ENCODE measurements at regions not wholly inside any gene's neighbourhood (a gene's known extent, or its start where the extent isn't known, plus 50 kb on each side); places are given as distances from the start of the nearest gene placed in this dataset.

GRCh38 chr18:73407506-73407905 lies 539.7 kb upstream of the NETO1 start:
- no peaks in the 10 kb centered on the region for H3K9me3 ChIP-seq
- DNase-seq (ENCODE audit: extremely low spot score), result no peak
- no peaks in the 10 kb centered on the region for H3K4me1 ChIP-seq
- H3K27me3 ChIP-seq, result no peaks in the 10 kb centered on the region
- no peaks in the 10 kb centered on the region for H3K36me3 ChIP-seq
- intact Hi-C loops (cut with DNase I), result no loop called here
- 10% methylated on average over 1 of the region's 1 CpG for WGBS
- H3K4me3 ChIP-seq, result no peak overlapping the region
- TF ChIP-seq POLR2AphosphoS5 (IDR thresholded peaks at IDR 0.05) (no peak), EP300 (IDR thresholded peaks at IDR 0.05) (no peak), POLR2A (IDR thresholded peaks at IDR 0.05; ENCODE audit: low read depth) (no peak)
- TF ChIP-seq, protein P1, sequence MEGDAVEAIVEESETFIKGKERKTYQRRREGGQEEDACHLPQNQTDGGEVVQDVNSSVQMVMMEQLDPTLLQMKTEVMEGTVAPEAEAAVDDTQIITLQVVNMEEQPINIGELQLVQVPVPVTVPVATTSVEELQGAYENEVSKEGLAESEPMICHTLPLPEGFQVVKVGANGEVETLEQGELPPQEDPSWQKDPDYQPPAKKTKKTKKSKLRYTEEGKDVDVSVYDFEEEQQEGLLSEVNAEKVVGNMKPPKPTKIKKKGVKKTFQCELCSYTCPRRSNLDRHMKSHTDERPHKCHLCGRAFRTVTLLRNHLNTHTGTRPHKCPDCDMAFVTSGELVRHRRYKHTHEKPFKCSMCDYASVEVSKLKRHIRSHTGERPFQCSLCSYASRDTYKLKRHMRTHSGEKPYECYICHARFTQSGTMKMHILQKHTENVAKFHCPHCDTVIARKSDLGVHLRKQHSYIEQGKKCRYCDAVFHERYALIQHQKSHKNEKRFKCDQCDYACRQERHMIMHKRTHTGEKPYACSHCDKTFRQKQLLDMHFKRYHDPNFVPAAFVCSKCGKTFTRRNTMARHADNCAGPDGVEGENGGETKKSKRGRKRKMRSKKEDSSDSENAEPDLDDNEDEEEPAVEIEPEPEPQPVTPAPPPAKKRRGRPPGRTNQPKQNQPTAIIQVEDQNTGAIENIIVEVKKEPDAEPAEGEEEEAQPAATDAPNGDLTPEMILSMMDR (IDR thresholded peaks at IDR 0.05), result no peak
- no peak overlapping the region for H3K27ac ChIP-seq (replicated peaks in 1 of 4)

GRCh38 chr18:73384246-73384645 lies 516.5 kb upstream of the NETO1 start:
- 74% methylated on average over 4 of the region's 4 CpGs for WGBS
- no peak overlapping the region for H3K27ac ChIP-seq (replicated peaks in 1 of 4)
- intact Hi-C loops (cut with DNase I), result no loop called here

GRCh38 chr18:73381699-73382036 lies 513.9 kb upstream of the NETO1 start:
- intact Hi-C loops (cut with DNase I), result no loop called here
- TF ChIP-seq POLR2AphosphoS5 (IDR thresholded peaks at IDR 0.05) (no peak), POLR2A (IDR thresholded peaks at IDR 0.05; ENCODE audit: low read depth) (no peak), EP300 (IDR thresholded peaks at IDR 0.05) (no peak)
- TF ChIP-seq, protein P1 (IDR thresholded peaks at IDR 0.05), result no peak
- no peaks in the 10 kb centered on the region for H3K9me3 ChIP-seq
- H3K4me3 ChIP-seq, result no peak overlapping the region
- no peaks in the 10 kb centered on the region for H3K36me3 ChIP-seq
- no peaks in the 10 kb centered on the region for H3K27me3 ChIP-seq
- no peak for DNase-seq (ENCODE audit: extremely low spot score)
- no peak overlapping the region for H3K27ac ChIP-seq (replicated peaks in 1 of 4)
- no peaks in the 10 kb centered on the region for H3K4me1 ChIP-seq

More at GRCh38 chr18:73384246-73384645, 516.5 kb upstream of the NETO1 start:
- H3K4me1 ChIP-seq, result no peaks in the 10 kb centered on the region
- TF ChIP-seq, protein P1 (IDR thresholded peaks at IDR 0.05), result no peak
- TF ChIP-seq POLR2AphosphoS5 (IDR thresholded peaks at IDR 0.05) (no peak), EP300 (IDR thresholded peaks at IDR 0.05) (no peak), POLR2A (IDR thresholded peaks at IDR 0.05; ENCODE audit: low read depth) (no peak)
- no peak overlapping the region for H3K4me3 ChIP-seq
- H3K9me3 ChIP-seq, result no peaks in the 10 kb centered on the region
- no peak for DNase-seq (ENCODE audit: extremely low spot score)
- H3K36me3 ChIP-seq, result no peaks in the 10 kb centered on the region
- no peaks in the 10 kb centered on the region for H3K27me3 ChIP-seq

DNA sequence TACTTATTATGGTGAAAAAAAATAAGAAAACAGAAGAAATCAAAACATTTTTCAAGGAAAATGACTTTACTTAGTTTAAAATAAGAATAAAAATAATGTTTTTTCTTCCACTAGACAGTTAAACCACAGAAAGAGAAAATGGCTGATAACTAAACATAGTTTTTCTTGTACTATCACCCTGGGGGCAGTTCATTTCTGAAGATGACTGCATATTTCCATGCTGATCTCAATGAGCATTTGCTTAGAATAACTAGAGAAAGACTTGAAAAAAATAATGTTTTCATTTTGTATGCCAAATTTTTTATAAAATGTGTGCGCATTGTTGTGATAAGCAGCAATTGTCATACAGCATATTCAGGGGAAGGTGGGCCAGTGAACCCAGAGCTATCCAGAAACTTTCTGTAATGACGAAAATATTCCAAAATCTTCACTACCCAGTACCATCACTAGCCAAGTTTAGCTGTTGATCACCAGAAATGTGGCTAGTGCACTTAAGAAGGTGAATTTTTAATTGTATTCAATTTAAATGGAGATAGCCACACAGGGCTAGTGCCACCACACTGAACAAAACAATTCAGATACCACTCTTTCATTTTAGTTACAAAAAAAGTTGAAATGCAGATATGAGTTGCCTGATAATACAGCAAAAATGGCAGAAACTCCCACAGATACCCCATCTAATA lies 513.4 kb upstream of the NETO1 start:
- H3K4me3 ChIP-seq, result no peak overlapping the region
- no peak overlapping the region for H3K27ac ChIP-seq (replicated peaks in 1 of 4)
- no peaks in the 10 kb centered on the region for H3K36me3 ChIP-seq
- H3K27me3 ChIP-seq, result no peaks in the 10 kb centered on the region
- WGBS, result 82% methylated on average over 2 of the region's 2 CpGs
- intact Hi-C loops (cut with DNase I), result no loop called here
- DNase-seq (ENCODE audit: extremely low spot score), result no peak
- H3K4me1 ChIP-seq, result no peaks in the 10 kb centered on the region
- TF ChIP-seq POLR2A (IDR thresholded peaks at IDR 0.05; ENCODE audit: low read depth) (no peak), EP300 (IDR thresholded peaks at IDR 0.05) (no peak), POLR2AphosphoS5 (IDR thresholded peaks at IDR 0.05) (no peak)
- TF ChIP-seq, protein P1 (IDR thresholded peaks at IDR 0.05), result no peak
- no peaks in the 10 kb centered on the region for H3K9me3 ChIP-seq

DNA sequence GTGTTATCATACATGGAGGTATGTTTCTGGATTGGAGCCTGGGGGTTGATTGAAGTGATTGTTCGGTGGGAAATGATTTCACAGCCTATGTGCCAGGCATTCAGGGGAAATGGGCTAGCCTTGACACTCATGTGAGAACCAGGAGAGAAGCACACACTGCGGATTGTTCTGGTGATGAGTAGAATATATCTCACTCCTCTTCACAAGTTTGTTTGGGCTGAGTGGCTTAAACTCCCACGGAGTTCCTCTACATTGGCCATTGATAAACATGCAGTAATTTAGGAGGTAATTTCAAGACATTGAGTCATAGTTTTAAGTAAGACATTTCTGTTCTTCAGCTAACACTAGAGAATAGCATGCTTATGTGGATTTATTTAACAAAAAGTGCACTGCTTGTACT lies 498.9 kb upstream of the NETO1 start:
- no peak for DNase-seq (ENCODE audit: extremely low spot score)
- Histone ChIP-seq H3K27ac (replicated peaks in 1 of 4) (no peak overlapping the region), H3K9me3 (no peaks in the 10 kb centered on the region), H3K36me3 (no peaks in the 10 kb centered on the region), H3K4me1 (no peaks in the 10 kb centered on the region), H3K27me3 (no peaks in the 10 kb centered on the region), H3K4me3 (no peak overlapping the region)
- intact Hi-C loops (cut with DNase I), result no loop called here
- WGBS, result 88% methylated on average over 3 of the region's 3 CpGs
- TF ChIP-seq, protein P1 (IDR thresholded peaks at IDR 0.05), result no peak
- TF ChIP-seq EP300 (IDR thresholded peaks at IDR 0.05) (no peak), POLR2A (IDR thresholded peaks at IDR 0.05; ENCODE audit: low read depth) (no peak), POLR2AphosphoS5 (IDR thresholded peaks at IDR 0.05) (no peak)
